ENCODE measurements at regions not wholly inside any gene's neighbourhood (a gene's known extent, or its start where the extent isn't known, plus 50 kb on each side); places are given as distances from the start of the nearest gene placed in this dataset.
A peak's percentile ranks its signal among the peaks of the same experiment; 100 is the strongest.

DNA sequence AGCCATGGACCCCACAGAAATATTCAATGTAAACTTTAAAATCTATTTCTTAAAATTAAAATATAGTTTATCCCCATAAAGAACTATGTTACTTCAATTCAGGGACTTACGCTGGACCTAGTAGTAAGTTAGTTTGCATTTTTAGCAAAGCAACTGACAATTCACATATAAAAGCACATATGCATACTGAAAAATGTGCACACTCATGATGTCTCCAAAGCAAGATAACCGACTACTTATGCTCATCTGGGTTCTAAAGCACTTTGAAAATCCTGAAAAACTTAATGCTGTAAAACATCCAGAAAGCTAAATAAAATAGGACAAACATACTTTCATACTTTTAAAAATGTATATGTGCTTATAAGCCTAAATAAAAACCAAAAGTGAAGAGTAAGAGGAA lies 264.4 kb upstream of the GAS1 start:
- no peak for DNase-seq

DNA sequence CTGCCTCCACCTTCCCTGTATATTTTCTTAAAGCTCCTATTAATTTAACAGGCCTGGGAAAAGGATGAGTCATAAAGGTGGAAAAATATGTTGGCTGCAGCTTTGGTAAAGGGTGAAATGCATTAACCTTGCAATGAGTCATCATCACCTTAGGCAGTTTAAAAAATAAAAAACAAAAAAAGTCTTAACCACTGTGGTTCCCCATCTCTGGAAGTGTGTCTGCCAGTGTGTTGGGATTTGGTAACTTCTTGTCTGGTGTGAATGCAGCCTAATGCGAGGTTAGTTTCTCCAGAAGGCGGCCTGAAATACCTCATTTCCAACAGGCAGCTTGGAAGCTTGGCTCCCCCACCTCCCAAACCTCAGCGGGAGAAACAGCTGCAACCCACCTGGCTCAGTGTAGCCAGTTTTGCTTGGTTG lies 265.3 kb upstream of the GAS1 start:
- DNase-seq: peak; percentile 20

- DNase-seq: peak; percentile 36
These were observed 266.6 kb upstream of the GAS1 start for GRCh38 chr9:87213948-87214347.

- no peak for DNase-seq
These were observed 267.7 kb upstream of the GAS1 start for GRCh38 chr9:87214991-87215390.

DNA sequence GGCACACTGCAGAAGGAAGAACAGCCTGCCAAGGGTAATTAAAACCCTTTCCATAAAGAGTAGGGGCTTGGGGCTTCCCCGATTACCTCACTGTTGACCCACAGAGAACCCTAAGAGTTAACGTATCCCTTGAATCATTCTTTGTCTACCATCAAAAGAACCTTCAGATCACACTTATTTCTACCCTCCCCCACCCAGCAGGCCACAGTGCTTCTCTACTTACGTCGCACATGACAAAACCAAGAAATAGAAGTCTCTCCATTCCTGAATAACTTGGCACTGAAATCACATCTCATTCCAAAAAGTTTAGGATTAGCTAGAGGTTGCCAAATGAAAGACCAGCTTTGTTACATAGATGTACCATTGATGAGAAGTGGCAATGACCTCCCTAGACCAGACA lies 268.7 kb upstream of the GAS1 start:
- no peak for DNase-seq

DNA sequence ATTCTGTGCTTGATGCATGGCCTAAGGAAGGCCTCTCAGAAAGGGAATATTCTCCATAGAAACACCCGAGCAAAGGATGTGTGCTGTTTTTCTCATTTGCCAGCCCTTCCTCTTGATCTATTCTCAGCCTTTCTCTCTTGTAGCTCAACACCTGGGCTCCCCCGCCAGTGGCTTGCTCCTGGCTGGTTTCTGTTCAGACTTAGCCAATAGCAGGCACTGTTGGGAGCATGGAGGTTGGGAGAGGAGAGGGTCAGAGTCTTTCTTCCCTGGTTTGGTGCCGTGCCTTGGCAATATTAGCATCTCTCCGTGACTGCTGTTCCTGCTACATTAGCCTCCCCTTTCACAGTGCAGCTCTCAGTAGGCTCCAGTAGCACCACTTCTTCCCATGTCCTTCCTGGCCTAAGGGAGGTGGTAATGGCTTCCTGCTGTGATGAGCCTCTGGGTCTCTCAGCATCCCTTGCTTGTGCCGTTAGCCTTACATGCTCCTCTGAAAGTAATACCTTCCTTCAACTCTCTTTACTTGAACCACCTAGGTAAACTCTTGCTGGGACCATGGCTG lies 269.7 kb upstream of the GAS1 start:
- DNase-seq: no peak

DNA sequence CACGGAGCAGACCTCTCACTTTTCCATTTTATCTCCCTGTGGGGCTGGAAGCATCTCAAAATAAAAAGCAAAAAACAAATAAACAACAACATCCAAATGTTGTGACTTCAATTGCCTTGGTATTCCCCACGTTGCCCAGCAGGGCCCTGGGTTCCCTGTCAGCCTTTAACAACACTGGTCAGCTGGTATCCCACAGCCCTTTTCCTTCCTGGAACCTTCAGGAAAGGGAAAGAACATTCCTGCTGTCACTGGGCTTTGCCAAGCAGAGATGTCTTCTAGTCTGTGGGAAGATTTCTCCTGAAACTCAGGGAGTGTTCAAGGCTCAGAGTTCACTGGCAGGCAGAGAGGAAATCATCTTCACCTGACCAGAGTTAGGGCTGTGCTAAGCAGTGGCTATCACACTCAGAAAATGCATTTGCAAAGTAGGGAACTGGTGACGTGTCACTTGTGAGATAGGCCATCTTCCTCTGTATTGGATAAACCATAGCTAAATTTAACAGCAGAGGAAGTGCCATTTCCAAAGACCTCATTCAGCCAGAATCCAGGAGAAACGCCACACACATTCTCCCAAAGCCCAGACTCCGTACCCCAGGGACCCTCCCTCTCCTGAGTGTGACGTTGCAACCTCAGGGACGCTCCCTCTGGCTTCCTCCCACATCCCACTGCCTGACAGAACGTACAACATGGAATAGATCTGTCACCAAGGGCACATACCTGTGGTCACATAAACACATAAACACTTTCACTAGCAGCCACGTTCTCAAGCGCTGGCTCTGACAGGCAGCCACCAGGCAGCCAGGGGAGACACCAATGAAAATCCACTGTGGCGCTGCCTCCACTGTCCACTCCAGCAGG lies 274.0 kb upstream of the DAPK1 start:
- DNase-seq: no peak

GRCh38 chr9:87226896-87227295 lies 270.8 kb upstream of the DAPK1 start:
- DNase-seq: no peak

GRCh38 chr9:87227456-87227855 lies 270.2 kb upstream of the DAPK1 start:
- DNase-seq: no peak

GRCh38 chr9:87229108-87229507 lies 268.6 kb upstream of the DAPK1 start:
- DNase-seq: no peak

- DNase-seq: no peak
These were observed 264.2 kb upstream of the DAPK1 start for GRCh38 chr9:87233431-87233830.

GRCh38 chr9:87233899-87234455 lies 263.7 kb upstream of the DAPK1 start:
- DNase-seq: no peak

DNA sequence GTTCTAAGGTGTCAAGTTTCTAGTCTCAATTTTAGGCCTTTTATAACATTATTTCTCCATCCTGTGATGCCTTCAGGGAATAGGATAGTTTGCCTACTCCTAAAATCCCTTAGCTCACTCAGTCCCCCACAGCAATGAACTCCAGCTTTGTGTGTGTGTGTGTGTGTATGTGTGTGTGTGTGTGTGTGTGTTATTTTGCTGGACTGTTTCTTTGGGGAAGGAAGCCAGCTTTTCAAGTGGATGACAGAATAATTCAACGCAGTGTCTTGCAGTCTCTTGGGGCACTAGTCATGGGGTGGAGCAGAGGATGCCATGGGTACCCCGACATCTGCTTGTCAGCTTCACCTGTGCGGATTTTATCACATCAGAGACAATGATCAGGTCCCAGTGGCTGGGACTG lies 262.8 kb upstream of the DAPK1 start:
- DNase-seq: no peak

DNA sequence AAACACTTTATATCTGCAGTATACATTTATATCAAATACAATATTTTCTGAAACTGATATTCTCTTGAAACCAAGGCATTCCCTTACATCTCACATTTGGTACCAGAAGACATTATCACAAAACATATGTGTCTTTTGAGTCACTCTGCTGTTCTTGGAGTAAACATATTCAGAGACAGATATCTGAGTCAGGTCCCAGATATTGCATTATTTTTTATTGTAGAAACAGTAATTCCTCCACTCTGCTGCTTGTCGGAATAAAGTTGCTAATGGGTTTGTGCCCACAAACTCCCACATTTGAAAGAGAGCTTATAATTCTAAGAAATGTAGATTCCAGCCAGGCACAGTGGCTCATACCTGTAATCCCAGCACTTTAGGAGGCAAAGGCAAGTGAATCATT lies 261.1 kb upstream of the DAPK1 start:
- no peak for DNase-seq

- DNase-seq: no peak
These were observed 260.3 kb upstream of the DAPK1 start for GRCh38 chr9:87237336-87237735.

GRCh38 chr9:87238545-87238944 lies 259.1 kb upstream of the DAPK1 start:
- DNase-seq: no peak

DNA sequence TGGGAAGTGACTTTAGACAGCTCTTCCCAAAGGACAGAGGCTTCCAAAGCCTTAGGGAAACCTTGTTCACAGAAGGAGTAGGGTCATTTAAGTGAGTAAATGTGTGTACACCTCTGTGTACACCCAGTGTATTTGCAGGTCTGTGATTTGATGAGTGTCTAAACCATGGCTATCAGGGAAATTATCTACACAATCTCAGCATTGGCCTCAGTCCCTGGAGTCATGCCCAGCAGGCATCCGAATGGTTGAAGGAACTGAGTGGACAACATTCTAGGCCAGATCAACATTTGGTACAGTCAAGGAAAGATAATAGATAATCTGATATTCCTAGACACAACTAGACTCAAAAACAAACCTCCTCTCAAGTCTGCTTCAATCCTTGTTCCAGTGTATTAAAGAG lies 258.4 kb upstream of the DAPK1 start:
- DNase-seq: no peak

DNA sequence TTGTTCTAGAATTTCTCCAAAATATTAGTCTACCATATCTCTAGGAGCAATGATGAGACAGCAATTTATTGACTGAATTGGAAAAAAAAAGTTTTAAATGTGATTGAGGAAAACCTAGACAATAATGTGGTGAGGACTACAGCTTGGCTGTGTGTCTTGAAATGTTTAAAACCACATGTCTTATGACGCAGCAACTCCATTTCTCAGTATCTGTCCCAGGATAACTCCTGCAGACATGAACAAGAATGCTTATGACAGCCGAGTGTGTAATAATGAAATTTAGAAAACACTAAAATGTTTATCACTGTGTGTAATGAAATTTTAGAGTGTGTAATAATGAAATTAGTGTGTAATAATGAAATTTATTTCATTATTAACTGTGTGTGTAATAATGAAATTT lies 254.1 kb upstream of the DAPK1 start:
- DNase-seq: no peak

GRCh38 chr9:87245271-87245670 lies 252.4 kb upstream of the DAPK1 start:
- no peak for DNase-seq

DNA sequence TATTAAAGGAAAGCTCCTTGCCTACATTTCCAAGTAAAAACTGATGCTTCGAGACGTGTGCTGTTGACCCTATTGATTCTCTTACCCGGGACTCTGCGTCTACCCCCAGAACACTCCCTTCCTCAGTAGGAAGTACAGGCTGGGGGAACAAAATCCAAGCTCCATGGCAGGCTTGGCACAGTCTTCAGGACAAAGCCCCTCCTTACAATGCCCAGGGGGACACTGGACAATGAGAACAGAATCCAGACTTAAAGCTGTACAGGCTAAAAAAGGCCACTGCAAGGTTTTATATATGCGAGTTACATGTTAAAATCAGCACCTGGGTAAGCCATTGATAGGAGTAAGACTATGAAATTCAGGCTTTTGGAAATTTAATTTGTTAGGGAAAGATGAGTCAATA lies 250.6 kb upstream of the DAPK1 start:
- DNase-seq: no peak

DNA sequence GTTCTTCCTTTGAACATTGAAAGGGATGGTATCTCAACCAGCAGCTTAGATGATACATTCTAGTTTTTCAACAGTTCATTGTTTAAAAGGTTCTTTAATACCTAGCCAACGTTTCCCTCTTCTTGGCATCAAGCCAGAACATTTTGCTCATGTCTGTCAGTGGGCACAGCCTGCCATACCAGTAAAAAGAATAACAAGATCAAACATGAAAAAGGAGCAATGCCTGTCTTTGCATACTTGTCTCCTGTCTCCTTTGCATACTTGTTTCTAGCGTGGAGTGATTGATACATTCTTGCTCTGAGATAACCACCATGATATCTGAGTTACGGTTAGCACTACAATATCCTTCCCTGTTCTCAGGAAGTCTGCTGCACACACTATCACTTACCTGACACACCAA lies 248.6 kb upstream of the DAPK1 start:
- no peak for DNase-seq

GRCh38 chr9:87250205-87250604 lies 247.5 kb upstream of the DAPK1 start:
- peak; percentile 27 for DNase-seq

DNA sequence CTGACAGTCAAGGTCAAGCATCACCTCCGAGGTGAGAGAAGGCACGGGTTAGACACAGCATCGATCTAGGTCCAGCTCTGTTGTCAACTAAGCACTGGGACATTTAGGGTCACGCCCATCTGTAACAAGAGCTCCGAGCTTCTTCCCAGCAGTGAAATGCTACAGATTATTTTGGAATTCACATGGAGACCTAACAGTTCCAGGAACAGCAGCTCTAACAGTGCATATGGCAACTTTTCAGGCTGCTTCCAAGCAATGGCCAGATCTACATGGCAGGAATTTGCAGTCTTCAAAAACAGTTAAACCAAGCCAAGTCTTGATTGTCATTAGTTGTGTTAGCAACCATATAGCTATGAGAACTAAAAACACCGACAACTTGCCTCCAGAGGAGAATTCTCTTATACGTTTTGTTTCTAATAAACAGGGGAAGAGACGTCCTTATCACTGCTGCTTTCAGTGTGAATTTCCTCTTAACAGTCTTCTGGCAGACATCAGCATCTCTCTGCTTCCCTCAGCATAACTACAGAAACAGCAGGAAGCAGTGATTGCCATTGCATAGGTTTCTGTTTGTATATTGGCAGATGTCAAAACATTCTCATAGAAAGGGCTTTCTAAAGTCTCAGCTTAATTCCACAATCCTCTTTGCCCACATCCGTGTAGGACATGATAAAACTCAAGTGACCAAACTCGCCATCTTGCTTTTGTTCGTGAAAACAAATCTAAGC lies 242.1 kb upstream of the DAPK1 start:
- no peak for DNase-seq

DNA sequence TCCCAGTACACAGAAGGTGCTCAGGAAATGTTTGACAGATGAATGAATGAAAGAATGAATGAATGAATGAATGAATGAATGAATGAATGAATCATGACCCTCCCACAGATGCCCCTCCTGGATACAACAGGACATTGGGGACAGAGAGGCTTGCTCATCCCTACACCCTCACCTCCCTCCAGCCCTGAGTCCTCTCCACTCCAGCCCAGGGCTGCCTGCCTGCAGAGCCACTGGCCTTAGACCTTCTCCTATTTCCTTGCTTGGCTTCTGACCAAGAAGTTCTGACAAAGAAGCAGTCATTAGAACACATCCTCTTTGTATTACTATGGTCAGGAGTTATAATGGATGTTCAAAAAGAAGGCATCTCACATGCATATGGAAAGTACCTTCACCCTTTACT lies 240.7 kb upstream of the DAPK1 start:
- DNase-seq: peak; percentile 20
